ENCODE measurements at regions not wholly inside any gene's neighbourhood (a gene's known extent, or its start where the extent isn't known, plus 50 kb on each side); places are given as distances from the start of the nearest gene placed in this dataset.

DNA sequence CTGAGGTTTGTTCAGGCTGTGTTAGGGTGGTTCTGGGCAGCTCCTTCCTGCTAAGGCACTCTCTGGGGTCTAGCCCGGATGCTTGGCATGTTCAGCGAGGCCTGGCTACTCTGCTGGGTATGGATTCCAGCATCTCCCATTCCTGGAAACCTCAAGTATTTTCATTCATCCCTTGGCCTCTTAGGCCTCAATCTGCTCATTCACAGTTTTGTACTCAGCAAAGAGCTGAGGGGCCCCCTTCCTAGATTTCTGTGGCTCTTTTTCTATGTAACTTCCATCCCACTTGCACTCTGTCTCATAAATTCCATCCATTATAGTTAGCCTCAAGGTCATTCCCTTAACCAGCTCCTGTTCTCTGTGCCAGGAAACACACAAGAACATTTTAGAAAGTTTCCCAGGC, 798.8 kb upstream of the HS6ST1 start:
- H3K27me3 ChIP-seq (ENCODE audit: insufficient read depth, low read depth): no peaks in the 10 kb centered on the region
- no peak overlapping the region for H3K27ac ChIP-seq
- H3K79me2 ChIP-seq (ENCODE audit: low read depth): no peaks in the 10 kb centered on the region
- H3K36me3 ChIP-seq (ENCODE audit: low read depth): no peaks in the 10 kb centered on the region
- CTCF ChIA-PET: no interaction called here
- no TSS peak for BruUV-seq (replicated peaks)
- no peaks in the 10 kb centered on the region for H3K9me3 ChIP-seq (ENCODE audit: insufficient read depth, low read depth)
- no peaks in the 10 kb centered on the region for H3K9me2 ChIP-seq (ENCODE audit: insufficient read depth)
- no peaks in the 10 kb centered on the region for H3K4me1 ChIP-seq (replicated peaks; ENCODE audit: insufficient read depth)
- POLR2A ChIA-PET (ENCODE audit: unreplicated experiment): no interaction called here
- no peaks in the 10 kb centered on the region for H3F3A ChIP-seq (ENCODE audit: insufficient read depth, low read depth)
- H3K4me2 ChIP-seq: no peak overlapping the region
- H3K4me3 ChIP-seq: no peak overlapping the region
- intact Hi-C loops (cut with micrococcal nuclease; ENCODE audit: unreplicated experiment): no loop called here
- H4K20me1 ChIP-seq (ENCODE audit: insufficient read depth): no peaks in the 10 kb centered on the region
- TF ChIP-seq, protein P1, sequence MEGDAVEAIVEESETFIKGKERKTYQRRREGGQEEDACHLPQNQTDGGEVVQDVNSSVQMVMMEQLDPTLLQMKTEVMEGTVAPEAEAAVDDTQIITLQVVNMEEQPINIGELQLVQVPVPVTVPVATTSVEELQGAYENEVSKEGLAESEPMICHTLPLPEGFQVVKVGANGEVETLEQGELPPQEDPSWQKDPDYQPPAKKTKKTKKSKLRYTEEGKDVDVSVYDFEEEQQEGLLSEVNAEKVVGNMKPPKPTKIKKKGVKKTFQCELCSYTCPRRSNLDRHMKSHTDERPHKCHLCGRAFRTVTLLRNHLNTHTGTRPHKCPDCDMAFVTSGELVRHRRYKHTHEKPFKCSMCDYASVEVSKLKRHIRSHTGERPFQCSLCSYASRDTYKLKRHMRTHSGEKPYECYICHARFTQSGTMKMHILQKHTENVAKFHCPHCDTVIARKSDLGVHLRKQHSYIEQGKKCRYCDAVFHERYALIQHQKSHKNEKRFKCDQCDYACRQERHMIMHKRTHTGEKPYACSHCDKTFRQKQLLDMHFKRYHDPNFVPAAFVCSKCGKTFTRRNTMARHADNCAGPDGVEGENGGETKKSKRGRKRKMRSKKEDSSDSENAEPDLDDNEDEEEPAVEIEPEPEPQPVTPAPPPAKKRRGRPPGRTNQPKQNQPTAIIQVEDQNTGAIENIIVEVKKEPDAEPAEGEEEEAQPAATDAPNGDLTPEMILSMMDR (conservative IDR thresholded peaks at IDR 0.05): no peak
- TF ChIP-seq EZH2 (IDR thresholded peaks at IDR 0.05; ENCODE audit: low read depth): no peak
- no peak overlapping the region for H2AFZ ChIP-seq
- DNase-seq: no peak

DNA sequence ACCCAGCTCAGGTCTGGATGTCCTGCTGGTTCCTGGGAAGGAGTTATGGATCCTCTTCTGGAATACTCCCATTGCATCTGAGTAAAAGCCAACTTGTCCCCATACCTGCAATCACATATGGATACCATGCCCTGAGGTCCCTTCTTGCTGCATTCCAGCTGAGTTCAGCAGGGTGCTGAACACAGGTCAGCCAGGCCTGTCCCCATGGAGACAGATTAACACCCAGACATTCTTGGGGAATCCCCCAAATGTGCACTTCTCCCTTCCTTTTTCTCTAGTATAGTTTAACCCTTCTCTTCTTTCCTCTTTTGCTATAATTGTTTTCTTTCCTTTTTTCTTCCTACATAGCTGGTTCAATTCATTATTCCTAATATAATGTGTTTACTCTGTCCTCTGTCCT, 799.6 kb upstream of the HS6ST1 start:
- H3K4me2 ChIP-seq: no peak overlapping the region
- no peaks in the 10 kb centered on the region for H3K9me2 ChIP-seq (ENCODE audit: insufficient read depth)
- H3F3A ChIP-seq (ENCODE audit: insufficient read depth, low read depth): no peaks in the 10 kb centered on the region
- no peak overlapping the region for H2AFZ ChIP-seq
- H3K9me3 ChIP-seq (ENCODE audit: insufficient read depth, low read depth): no peaks in the 10 kb centered on the region
- no peaks in the 10 kb centered on the region for H3K79me2 ChIP-seq (ENCODE audit: low read depth)
- POLR2A ChIA-PET (ENCODE audit: unreplicated experiment): no interaction called here
- no peak overlapping the region for H3K4me3 ChIP-seq
- H3K36me3 ChIP-seq (ENCODE audit: low read depth): no peaks in the 10 kb centered on the region
- CTCF ChIA-PET: no interaction called here
- intact Hi-C loops (cut with micrococcal nuclease; ENCODE audit: unreplicated experiment): no loop called here
- BruUV-seq (replicated peaks): no TSS peak
- no peak for DNase-seq
- TF ChIP-seq EZH2 (IDR thresholded peaks at IDR 0.05; ENCODE audit: low read depth): no peak
- TF ChIP-seq, protein P1 (conservative IDR thresholded peaks at IDR 0.05): no peak
- H3K27ac ChIP-seq: no peak overlapping the region
- H3K4me1 ChIP-seq (replicated peaks; ENCODE audit: insufficient read depth): no peaks in the 10 kb centered on the region
- no peaks in the 10 kb centered on the region for H3K27me3 ChIP-seq (ENCODE audit: insufficient read depth, low read depth)
- no peaks in the 10 kb centered on the region for H4K20me1 ChIP-seq (ENCODE audit: insufficient read depth)

DNA sequence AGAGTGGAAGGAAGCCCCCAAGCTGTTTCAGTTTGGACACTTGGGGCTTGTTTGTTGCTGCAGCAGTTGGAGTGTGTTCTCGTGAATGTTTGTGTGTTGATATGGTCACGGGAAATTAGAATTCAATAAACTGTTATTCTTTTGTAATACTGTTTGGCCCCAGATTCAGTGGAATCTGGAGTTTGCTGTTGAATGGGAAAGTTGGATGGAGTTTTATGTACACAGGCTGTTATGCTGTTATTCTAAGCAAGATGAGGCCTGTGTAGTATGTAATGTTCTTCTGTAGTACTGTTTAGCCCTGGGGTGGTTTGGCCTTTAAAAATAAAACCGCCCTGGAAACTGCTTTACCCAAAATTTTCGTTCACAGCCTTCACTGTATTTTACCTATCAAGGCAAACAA, 810.4 kb upstream of the HS6ST1 start:
- Histone ChIP-seq H3K9me3 (ENCODE audit: insufficient read depth, low read depth) (no peaks in the 10 kb centered on the region), H3K79me2 (ENCODE audit: low read depth) (no peaks in the 10 kb centered on the region), H3F3A (ENCODE audit: insufficient read depth, low read depth) (no peaks in the 10 kb centered on the region), H3K9me2 (ENCODE audit: insufficient read depth) (no peaks in the 10 kb centered on the region), H3K4me3 (no peak overlapping the region), H2AFZ (no peak overlapping the region), H3K4me2 (no peak overlapping the region), H3K36me3 (ENCODE audit: low read depth) (no peaks in the 10 kb centered on the region), H4K20me1 (ENCODE audit: insufficient read depth) (no peaks in the 10 kb centered on the region), H3K27me3 (ENCODE audit: insufficient read depth, low read depth) (peaks cover 10% of the 10 kb centered on the region; the same call in 1 of the 2 replicates), H3K27ac (no peak overlapping the region), H3K4me1 (replicated peaks; ENCODE audit: insufficient read depth) (no peaks in the 10 kb centered on the region)
- TF ChIP-seq EZH2 (IDR thresholded peaks at IDR 0.05; ENCODE audit: low read depth): no peak
- TF ChIP-seq, protein P1 (conservative IDR thresholded peaks at IDR 0.05): no peak
- ChIA-PET CTCF (no interaction called here), POLR2A (ENCODE audit: unreplicated experiment) (no interaction called here)
- BruUV-seq (replicated peaks): no TSS peak
- intact Hi-C loops (cut with micrococcal nuclease; ENCODE audit: unreplicated experiment): no loop called here
- DNase-seq: no peak
